Renal cortex interstitium (tissue), 11 donors: ENCODE measurements at regions not wholly inside any gene's neighbourhood (a gene's known extent, or its start where the extent isn't known, plus 50 kb on each side); places are given as distances from the start of the nearest gene placed in this dataset.
"Not testable (repeated sequence)": the region's sequence is repeated elsewhere in the genome, so short reads cannot be mapped to it uniquely, and the experiment has no call there.

Source experiments
- DNase-seq, 11 donors: peaks; one replicate each; pipeline ENCODE4 v3.0.0-alpha.2; 2013; ENCODE audit warnings: low read depth in 9 of 11, low spot score in 4 of 11; ENCODE audit errors: extremely low read depth in 1 of 11

DNA sequence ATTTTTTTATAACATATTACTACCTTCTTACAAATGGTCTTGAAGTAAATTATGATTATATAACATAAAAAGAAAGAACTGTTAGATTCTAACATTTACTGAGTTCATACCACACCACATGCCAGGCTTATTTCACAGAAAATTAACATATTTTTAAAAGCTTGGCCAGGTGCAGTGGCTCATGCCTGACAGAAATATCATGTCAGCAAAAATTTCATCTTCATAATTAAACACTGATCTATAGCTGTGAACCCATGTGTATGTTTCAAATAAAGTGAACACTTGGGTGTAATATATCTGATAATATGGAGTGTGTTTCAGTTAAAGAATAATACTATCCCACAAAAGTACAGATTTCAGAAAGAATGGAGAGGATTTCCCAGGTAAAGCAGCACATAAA lies 296.5 kb downstream of the SI start:
- DNase-seq, result no peak

DNA sequence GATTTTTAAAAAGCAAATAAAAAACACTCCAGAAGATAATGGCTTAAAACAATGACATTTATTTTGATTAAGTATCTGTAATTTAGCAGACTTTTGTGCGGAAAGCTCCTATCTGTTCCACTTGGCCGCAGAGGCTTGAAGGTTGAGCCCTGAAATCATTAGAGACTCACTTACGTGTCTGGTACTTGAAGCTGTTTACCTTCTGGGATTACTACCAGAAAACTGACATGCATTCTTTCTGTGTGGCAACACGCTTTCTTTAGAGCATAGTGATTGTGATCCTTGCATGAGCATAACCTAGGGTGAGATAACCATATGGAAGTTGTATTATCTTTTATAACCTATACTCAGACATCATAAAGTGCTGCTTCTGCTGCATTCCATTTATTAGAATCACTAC lies 298.5 kb downstream of the SI start:
- DNase-seq, result no peak

DNA sequence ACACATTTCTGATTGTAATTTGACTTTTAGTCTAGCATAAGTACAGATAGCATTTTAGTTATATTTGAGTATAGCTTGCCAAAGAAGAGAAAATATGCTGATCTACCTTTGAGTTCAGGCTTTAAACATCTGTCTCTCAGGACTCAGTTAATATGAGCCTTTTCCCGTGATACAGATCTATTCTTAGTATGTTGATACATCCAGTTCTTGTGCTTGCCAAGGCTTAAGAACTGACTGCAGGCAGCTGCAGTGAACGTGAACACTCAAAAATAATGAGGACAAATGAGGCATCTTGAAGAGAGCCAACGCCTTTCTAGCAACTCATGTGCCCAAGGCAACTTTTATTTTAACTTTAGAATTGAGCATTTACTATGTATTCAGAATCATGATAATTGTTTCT lies 325.5 kb downstream of the SI start:
- no peak for DNase-seq

DNA sequence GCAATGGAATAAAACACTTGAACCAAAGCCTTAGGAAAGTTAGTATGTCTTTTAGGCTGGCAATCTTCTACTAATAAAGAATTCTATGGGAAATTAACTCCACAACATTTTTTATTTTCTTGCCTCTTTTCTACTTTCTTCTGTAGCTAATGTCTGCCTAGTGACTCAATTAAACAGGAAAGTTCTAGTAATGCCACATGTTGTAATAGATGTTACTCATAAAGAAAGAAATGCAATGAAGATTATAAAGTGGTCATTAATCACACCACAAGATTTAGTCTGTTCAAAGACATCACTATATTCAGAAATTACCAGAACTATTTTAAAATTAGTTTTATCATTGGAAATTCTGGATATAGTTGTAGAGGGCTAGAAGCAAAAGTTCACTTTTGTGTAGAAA lies 329.7 kb downstream of the SI start:
- no peak for DNase-seq

DNA sequence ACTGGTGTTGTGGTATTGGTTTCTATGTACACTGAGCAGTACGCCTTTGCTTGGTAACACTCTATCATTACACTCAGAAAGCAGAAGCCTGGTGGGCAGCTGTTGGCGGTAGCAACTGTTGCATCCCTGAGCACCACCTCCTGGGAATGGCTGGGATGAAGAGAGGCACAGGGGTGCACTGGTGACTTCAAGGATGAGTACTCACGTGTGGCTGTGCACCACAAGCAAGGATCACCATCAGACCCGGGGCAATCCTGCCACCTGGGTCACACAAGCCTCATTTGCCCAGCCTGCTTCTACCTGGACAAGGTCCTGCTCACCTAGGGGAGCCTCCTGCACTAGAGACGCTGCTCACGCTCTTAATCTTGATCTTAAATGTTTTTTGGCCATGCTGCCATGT lies 336.4 kb downstream of the SI start:
- DNase-seq, result no peak

DNA sequence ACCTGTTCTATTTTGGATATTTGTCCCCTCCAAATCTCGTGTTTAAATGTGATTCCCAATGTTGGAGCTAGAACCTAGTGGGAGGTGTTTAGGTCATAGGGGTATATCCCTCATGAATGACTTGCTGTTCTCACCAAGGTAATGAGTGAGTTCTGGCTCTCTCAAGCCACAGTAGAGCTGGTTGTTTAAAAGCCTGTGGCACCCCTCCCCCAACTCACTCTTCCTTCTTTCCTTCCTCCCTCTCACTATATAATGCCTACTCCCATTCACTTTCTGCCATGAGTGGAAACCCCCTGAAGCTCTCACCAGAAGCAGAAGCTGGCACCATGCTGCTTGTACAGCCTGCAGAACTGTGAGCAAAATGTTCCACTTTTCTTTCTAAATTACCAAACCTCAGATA lies 341.1 kb downstream of the SI start:
- no peak for DNase-seq

DNA sequence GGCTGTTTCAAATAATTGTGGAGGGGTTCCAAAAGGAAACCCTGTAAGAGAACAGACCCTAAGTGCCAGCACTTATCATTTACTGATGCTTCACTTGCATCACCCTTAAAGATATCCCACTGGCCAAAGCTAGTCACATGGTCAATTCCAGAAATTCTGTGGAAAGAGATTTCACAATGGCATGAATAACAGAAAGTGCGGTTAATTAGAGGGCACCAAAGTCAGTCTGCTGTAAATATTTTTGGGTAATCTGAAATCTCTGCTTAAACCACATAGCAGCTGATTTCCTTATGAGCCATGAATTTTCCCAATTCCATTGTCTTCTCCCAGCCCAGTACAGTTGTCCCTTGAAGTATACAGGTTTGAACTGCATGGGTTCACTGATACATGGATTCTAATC lies 346.1 kb downstream of the SI start:
- no peak for DNase-seq

DNA sequence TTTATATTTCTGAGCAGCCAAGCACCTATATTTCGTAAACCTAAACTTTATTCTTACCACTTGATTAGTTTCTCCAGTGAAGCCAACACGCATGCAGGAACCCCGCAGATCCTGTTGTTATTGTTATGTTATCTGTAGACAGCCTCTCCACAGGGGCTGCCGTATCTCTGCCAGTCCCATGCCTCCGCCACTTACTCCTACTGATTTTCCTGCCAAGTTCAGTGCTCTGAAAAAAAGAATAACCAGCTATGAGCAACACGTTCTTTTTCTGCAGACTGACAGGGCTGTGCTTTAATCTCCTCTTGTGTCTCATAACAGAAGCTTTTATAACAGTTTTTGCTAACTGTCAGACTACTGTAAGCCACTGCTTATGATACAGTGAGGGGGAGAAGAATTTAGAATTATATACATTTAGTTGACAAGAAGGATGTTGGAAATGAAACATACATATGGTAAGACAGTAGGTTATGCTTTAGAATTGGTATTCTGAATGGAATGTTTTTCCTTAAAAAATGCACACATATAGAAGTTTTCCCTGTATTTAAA lies 347.4 kb downstream of the SI start:
- no peak for DNase-seq

DNA sequence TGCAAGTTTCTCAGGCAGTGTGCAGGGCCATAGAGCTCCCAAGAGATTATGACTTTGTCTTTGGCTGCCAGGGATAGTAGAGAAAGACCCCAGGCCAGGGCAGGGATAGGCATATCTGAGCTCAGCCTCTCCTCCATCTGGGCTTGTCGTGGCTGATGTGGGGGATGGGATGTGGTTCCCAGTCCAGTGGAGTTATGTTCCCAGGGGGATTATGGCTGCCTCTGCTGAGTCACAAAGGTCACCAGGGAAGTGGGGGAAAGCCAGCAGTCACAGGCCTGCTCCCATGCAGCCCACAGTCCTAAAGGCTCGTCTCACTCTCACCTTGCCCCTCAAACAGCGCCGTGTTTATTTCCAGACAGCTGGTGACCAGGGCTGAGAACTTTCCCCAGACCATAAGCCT lies 354.9 kb downstream of the SI start:
- no peak for DNase-seq

DNA sequence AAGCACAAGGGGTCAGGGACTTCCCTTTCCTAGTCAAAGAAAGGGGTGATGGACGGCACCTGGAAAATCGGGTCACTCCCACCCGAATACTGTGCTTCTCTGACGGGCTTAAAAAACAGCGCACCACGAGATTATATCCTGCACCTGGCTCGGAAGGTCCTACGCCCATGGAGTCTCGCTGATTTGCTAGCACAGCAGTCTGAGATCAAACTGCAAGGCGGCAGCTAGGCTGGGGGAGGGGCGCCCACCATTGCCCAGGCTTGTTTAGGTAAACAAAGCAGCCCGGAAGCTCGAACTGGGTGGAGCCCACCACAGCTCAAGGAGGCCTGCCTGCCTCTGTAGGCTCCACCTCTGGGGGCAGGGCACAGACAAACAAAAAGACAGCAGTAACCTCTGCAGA lies 375.5 kb downstream of the SI start:
- not testable (repeated sequence) for DNase-seq

DNA sequence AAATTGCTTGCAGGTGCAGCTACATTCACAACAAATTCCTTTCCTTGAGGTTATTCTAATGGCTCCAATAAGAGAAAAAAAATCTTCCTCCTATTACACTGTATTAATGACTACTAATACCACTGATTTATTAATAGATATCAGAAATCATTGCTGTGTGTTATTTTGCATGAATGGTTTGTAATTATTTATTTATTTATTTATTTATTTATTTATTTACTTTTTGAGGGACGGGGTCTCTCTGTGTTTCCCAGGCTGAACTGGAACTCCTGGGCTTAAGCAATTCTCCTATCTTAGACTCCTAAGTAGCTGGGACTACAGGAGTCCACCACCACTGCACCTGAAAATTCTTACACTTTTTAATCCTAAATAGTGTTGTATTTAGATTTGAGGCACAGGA lies 390.4 kb downstream of the SI start:
- no peak for DNase-seq

DNA sequence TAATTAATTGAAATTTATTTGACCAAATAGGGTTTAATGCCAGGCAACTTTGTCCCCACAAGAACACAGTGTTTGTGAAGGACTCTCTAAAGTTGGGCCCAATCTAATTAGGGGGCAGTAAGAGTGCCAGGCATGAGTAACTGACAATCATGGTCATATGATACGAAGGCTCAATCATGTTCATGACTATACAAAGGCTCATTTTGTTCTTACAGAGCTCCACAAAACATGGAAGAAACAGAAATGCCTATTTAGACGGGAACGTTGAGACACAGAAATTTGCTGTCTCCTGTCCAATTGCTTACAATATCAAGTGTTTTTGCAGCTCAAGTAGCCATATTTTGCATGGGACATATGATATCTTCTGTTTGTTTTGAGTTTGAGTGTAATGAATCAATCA lies 391.1 kb downstream of the SI start:
- no peak for DNase-seq

DNA sequence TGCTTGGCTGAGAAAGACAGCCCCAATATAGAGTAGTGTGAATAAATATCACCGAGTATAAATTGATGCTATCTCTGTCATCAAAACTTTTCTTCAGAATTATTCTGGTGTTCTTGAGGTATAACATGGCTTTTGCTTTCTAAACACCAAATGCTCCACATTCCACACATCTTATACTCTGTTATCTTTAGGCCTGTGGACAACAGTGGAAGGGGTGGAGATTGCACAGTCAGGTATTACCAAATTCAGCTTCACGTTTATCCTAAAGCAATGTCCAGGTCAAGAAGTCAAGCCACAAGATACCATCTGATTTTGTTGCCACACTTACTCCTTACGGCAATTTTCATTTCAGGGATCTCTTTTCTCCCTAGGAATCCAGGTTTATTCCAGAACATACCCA lies 394.8 kb downstream of the SI start:
- DNase-seq, result no peak

DNA sequence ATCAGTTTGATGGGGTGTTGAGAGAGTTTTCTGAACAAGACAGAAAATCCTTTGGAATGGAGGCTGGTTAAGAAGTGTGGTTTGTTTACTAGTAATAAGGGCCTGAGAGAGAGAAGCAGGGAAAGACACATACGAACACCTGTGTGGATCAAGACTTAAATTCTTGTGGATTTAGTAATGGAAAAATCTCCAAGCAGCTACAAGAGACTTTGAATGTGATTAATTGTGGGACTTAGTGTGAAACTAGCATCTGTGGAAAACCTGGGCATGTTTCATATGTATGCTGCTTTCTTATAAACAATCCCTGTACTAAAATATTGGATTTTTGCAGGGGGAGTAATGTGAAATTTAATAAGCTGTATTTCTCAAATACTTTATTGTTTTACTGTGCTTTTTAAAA lies 399.1 kb downstream of the SI start:
- DNase-seq, result no peak

DNA sequence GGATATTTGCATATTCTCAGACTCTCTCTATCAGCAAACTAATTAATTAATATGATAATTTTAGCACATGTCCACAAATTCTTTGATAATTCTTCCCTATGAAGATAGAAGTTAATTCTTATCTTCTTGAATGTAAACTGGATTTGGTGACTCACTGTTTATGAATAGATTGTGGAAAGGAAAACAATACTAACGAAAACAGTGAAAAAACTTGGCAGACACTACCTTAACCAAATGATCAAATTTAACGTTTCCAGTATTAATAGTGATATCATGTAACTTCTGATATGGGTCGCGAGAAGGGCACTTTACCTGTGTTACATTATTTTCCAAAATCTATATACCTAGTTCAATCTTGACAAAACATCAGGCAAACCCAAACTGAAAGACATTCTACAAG lies 401.0 kb downstream of the SI start:
- DNase-seq, result no peak

DNA sequence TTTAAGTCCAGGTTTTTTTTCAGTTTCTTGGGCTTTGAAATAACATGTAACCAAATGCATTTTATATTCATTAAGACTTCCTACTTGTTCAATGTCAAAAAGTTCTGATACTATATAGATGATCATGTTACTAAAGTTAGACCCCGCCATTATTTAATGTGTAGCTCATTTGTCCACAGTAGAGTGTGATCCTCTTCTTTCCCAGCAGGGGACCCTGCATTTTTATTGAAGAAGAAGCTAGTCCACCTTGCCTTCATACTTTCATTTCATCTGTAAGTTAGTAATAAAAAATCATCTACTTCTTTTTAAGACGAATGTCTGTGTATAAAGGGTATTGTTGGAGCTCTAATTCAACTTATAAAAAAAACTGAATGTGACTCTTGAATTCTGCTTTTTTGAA lies 404.6 kb downstream of the SI start:
- no peak for DNase-seq

DNA sequence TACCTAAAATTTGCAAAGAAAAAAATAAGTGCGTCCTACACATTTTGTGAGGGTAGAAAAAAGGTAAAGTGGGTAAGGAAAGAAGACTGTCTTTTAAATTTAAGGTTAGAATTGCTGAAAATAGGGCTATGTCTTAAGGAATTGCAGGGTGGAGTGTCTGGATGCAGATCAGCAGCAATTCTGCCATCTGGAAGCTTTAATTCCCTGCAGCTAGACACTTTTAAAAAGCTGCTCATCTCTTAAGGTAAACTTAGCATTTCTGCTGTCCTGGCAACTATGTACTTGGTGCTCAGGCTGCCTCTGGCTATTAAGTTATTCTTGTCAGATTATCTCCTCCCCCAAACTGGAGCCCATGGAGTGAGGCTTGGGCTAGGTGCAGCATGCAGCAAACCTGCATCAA lies 420.2 kb downstream of the SI start:
- DNase-seq, result no peak

DNA sequence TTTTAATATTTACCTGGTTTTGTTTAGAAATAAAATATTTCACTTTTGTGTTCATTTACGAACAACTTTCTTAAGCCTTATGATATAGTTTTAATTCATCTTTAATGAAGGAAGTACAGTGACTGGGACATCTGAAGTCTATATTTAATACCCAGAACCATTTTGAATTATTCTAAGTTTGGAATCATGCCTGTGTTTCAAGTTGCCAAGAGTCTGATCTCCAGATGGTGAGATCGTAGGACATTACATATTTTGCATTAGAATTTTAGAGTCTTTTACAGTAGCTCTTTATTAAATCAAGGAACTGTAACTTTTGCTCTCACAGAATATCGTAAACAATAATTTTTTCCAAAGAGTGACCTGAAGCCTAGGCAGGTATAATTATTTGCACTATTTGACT lies 420.7 kb downstream of the SI start:
- no peak for DNase-seq

DNA sequence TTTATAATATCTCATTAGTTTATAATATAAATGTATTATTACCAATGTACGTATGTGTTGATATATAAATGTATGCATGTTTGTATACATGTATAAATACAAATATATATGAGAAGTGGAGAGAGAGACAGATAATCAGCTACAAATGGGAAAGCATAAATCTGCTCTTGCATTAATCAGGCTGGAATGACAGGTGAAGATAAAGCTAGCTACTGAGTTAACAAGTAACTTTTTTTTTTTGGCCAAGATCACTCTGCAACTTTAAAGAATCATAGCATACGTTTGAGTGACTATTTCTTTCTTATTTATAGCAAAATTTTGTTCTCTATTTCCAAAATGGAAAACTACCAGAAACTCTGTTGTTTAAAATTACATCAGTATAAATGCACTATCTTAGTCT lies 422.8 kb downstream of the SI start:
- DNase-seq, result no peak

DNA sequence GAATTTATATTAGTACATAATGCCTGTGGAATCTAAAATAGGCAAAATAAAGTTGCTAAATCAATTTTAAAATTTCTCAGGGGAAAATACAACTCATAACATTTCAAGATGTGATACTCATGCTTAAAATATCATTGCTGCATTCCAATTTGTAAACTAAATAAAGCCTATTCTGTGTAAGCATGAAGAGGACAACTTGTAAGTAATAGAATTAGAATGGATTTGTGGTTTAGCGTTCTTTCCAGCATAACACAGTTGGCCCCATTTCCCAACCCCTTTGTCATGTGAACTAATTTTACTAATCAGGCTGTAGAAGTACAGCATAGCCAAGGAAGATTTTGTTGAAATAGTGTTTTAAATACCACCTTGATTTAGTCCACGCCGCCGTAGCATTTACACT lies 437.2 kb downstream of the SI start:
- DNase-seq, result no peak

DNA sequence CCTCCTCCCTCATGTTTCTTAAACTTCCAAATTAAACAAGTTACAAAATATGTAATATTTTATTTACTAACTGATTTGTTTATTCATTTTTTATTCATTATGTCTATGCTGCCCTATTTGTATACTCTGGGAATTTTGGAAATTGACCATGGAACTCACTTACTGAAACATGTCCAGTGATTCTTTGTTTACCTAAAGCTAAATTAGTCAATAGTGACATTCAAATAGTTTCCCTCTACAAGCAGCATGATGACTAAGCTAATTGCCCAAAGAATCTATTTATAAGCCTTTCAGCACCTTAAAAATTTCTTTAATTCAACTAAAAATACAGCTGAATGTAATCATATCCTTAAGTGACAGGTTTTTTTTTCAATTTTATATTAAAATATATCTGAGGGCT lies 437.7 kb downstream of the SI start:
- DNase-seq, result no peak

DNA sequence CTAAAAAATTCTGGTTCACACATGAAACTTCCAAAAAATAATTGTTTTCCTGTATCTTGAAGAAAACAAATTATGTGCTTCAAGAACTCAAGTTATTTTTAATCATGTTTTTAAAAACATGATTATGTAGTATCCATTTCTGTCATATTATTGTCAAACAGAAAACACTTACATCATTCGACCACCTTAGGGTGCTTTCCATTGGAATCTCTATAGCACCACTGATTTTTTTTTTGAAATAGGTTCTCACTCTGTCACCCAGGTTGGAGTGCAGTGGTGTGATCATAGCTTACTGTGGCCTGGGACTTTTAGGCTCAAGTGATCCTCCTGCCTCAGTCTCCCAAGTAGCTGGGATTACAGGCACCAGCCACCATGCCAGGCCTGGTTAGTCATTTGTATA lies 457.3 kb downstream of the SI start:
- no peak for DNase-seq
